Hematopoietic multipotent progenitor cell treated with erythropoietin and hydrocortisone succinate and interleukin-3 and kit ligand, for 17 days (in vitro differentiated cells): ENCODE measurements at regions not wholly inside any gene's neighbourhood (a gene's known extent, or its start where the extent isn't known, plus 50 kb on each side); places are given as distances from the start of the nearest gene placed in this dataset.

Experiments
- DNase-seq: peaks from one replicate; pipeline ENCODE4 v3.0.0-alpha.2; 2015; ENCODE audit warnings: low spot score

DNA sequence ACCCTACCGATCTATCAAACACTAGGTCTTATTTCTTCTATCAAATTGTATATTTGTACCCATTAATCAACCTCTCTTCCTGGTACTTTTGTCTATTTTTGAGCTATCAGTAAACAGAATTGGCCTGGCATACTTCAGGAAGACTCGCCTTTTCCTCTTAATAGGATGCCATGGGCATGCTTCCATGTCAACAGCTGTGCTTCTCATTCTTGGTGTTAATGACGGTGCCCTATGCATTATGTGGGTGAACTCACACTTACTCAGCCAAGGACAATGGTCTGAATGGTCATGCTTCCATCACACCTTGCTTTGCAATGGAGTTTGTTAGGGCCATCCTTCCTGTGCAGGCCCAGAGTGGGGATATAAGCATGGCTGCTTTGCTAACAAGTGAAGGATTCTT, 521.8 kb downstream of the MIAT start:
- DNase-seq = no peak

DNA sequence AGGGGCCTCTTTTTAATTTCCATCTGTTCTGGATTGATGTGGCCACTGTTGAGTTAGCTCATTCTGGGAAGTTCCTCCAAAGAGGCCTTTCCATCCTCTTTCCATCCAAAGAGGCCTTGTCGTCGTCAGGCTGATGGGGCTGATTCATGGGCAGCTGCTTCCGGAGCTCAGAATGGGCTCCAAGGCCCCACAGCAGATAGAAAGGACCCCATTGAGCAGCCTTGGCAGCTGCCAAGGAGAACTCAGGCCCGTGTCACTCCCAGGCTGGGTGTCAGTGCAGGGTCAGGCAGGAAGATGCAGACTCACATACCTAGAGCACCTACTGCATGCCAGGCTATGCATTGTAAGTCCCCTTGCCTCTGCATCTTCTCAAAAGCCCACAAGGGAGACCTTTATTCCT, 524.1 kb downstream of the MIAT start:
- DNase-seq = no peak

GRCh38 chr22:27183474-27183873, 526.1 kb downstream of the MIAT start:
- no peak for DNase-seq

DNA sequence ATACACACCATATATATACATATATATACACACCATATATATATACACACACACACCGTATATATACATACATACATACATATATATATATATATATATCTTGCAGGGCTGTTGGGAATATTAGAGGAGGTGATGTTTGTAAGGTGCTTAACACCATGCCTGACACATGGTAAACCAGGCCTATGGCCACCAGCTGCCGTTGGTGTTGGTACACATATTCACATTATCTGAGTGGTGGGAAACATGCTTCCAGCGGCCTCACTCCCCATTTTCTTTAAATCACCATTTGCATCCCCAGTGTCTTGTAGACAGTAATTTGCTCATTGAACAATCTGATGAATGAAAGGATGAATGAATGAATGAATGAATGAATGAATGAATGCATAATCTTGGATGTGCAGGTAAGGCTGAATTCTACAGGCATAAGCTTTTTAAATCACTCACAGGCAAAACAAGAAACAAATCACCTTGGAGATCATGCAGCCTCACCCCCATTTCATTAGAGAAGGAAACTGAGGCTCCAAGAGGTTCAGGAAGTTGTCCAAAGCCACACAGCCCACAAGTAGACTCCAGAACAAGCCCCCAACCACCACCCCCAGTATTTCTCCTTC, 527.8 kb downstream of the MIAT start:
- DNase-seq = no peak

GRCh38 chr22:27185760-27186302, 528.4 kb downstream of the MIAT start:
- DNase-seq = no peak

DNA sequence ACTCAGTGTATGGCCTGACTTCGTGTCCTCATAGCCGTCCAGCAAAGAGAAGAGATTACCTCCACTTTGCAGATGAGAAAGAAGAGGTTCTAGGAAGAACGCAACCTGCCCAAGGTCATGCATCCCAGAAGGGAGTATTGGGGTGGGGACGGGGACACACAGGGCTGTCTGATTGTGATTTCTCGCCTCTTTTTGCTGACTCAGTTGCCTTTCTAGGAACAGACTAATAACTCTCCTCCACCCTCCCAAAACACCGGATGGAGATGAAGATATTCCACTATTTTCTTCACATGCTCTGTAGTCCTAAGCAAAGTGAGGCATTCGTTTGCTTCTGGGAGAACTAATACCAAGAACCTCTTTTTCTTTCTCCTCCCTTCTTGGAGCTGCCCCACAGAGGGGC, 529.3 kb downstream of the MIAT start:
- DNase-seq = no peak

DNA sequence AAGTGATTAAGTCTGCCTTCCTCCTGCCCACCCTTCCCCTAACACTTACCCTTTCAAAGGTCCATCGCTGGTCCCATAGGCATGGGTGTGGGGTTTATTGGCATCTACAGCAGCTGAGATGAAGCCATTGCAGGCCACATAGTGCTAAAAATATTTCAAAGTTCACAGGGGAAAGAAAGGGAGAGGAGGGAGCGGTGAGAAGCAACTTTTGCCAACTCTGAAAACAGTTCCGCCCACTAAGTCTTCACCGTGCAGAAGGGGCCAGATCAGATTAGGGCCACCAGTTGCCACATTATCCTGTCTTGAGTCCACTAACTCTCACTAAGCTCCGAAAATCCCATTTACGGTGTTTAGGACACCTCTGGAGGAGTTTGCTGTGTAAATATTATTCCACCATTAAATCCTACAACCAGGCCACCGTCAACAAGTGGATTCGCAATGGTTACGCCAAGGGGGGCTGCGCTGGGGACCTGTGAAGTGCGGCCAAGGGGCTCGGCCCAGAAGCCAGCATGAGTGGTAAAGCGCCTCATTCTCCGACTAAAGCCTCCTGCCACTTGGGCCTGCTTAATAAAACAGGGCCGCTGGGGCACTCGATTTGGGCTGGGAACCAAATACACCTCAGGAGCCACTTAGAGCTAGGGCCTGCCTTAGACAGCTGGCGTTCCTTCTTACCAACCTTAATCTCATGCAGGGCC, 534.9 kb downstream of the MIAT start:
- DNase-seq = no peak

DNA sequence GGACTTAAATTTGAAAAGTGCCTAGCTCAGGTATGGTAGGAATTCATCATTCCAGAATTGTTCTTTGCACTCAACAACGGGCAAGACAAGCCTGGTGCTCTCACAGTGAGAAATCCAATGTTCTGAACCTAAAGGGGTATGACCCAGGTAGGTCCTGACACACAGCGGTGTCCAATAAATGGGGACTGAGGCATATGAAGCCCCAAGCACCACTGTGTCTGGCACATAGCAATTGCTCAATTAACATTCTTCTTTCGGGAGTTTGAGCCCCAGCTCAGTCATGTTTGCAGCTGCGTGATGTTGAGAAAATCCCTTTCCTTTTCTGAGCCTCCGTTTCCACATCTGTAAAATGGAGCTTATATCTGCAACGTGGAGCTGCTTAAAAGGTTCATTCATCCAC, 535.8 kb downstream of the MIAT start:
- DNase-seq = no peak

- DNase-seq = no peak
Observed at GRCh38 chr22:27193636-27194035, 536.2 kb downstream of the MIAT start.

DNA sequence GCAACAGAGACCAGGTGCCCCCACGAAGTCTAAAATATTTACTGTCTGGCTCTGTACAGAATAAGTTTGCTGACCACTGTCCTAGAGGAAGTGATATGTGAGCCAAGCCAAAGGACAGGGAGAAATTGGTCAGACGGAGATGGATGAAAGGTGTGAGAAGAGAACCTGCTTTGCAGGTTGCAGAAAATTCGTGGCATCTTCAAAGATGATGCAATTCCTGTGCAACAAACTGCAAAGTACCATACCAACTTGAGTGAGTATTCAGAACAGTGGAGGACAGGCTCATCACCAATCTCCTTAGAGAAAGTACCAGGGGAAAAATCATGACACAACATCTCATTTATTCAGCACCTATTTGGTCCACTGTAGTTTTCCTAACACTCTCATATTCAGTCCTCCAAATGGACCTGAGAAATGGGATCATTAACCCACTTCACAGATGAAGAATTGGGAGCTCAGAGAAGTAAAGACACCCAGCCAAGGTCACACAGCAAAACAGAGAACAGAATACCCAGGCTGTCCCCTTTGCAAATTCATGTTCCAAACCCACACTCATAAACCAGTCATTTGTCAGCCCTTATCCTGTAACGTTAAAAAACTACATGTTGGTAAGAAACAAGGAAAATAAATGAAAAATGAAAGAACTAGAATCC, 536.8 kb downstream of the MIAT start:
- no peak for DNase-seq

DNA sequence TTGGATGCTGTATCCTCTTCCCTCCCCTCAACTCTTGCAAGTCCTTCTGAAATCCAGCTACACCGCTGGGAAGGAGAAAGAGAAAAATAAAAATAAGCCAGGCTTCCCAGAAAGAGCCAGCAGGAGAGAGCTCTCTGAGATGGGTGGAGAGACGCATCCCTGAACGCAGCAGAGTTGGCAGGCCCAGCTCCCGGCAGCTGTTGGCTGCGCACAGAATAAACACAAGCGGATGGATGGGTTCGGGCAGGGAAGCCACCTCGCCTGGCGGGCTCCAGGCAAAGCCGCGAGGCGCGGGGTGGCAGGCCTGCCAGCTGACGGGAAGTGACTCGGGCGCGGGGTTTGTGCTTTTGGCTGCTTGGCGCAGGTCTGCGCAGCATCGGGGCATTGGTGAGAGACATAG, 537.7 kb downstream of the MIAT start:
- DNase-seq = no peak

GRCh38 chr22:27195494-27195893, 538.1 kb downstream of the MIAT start:
- no peak for DNase-seq

- DNase-seq = no peak
Observed at GRCh38 chr22:27196606-27197005, 539.2 kb downstream of the MIAT start.

DNA sequence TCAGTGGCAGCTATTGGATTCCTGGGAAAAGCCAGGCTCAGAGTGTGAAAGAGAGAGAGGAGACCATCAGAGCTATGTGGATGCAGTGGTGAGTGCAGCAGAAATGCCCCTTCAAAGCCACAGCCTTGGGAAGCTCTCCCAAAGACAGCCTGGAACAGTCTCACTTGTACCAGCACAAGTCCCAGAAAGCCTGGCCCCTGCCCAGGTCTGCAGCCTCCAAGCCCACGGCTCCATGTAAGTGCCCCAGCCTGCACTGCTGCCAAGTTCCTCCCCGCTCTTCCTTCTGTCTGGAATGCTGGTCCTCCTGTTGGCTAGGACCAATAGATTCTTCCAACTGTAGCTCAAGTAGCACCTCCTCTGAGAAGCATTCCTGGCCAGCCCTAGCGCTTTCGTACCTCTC, 539.7 kb downstream of the MIAT start:
- no peak for DNase-seq

DNA sequence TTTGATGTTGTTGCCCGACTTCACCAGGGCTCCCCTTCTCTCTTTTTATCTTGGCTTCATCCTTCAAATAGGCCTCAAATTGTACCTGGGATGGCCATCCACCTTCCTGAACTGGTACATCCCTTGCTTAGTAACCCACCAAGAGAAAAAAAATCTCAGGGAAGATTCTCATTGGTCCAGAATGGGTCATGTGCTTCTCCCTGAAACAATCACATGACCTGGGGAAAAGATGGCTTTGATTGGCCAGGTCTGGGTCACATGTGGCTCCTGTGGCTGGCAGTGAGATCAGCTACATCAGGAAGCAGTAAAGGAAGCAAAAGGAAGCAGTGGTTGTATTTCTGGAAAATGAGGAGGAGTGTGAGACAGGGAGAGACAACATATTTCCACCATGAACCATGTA, 540.2 kb downstream of the MIAT start:
- DNase-seq = no peak

DNA sequence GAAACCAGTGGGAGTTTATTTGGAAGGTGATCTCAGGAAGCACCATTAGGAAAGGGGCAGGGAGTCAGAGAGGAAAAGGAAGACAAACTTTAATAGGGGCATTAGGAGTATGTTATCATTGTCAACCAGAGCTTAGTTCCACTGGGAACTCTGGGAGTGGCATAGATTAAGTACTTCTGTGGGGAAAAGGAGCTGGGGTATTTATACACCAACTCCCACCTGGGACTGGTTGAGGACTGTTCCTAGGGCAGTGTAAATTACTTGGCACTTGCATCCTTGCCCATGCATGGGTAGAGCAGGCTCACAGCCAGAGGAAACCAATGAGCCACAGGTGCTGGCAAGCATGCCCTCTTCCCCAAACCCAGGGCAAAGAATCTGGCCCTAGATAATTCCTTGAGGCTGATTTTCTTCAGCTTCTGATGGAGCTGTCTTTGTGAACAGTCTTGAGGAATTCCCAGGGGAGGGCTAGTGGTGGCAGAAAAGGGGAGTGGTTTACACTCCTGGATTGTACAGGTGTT, 541.2 kb downstream of the MIAT start:
- DNase-seq = no peak

DNA sequence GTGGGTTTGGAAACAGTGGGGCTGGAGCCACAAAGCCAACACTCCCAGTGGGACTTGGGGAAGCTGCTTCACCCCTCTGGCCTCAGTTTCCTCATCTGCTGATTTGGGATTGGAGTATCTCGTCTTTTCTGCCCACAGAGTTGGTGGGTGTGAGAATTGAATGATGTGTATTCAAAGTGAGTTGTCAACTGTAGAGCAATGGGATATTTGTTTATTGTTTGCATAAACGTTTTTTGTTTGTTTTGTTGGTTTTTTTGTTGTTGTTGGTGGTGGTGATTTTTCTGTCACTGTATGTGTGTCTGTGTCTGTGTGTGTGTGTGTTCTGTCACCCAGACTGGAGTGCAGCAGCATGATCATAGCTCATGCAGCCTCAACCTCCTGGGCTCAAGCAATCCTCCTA, 542.0 kb downstream of the MIAT start:
- DNase-seq = no peak

DNA sequence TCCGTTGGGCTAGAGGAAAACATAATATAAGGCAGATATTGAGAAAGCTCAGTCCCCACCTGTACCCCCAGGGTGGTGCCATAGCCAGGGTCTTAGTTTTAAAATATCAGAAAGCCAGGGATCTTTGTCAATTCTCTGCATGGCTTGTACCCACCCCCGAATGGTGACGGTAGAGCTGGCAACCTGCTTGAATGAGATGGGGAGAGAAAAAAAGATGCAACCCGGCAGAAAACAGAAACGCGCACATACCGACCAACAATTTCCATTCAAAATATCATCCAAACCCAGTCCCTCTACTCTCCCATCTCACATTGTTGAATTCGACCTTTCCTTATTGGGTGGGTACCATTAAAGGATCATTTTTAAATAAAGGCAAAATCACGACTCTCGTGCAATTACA, 543.9 kb downstream of the MIAT start:
- no peak for DNase-seq

GRCh38 chr22:27201741-27202140, 544.4 kb downstream of the MIAT start:
- DNase-seq = no peak

- DNase-seq = no peak
Observed at GRCh38 chr22:27203276-27203660, 545.9 kb downstream of the MIAT start.

GRCh38 chr22:27204280-27204679, 546.9 kb downstream of the MIAT start:
- no peak for DNase-seq

DNA sequence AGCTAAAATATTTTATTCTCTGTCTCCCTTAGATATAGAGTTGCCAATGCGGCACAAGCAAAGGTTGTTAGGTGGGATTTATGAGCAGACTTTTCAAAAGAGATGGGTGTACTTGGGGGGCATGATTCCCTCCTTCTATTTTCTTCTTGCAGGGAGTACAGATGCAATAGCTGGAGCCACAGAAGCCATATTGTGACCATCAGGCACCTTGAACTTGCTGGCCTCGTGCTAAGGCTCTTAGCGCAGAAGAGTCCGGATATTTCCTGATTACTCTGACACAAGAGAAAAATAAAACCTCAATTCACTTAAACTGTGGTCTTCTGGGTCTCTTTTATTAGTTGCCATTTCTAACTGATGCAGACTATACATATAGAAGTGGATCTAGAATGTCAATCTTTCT, 547.4 kb downstream of the MIAT start:
- no peak for DNase-seq
